Liver (tissue), 3 donors: ENCODE measurements at regions not wholly inside any gene's neighbourhood (a gene's known extent, or its start where the extent isn't known, plus 50 kb on each side); places are given as distances from the start of the nearest gene placed in this dataset.

ENCODE experiments used
- CTCF ChIP-seq: fragments of 150-350 bp; IDR thresholded peaks from 2 replicates; pipeline ENCODE4 v1.5.1; 2017; ENCODE audit warnings: improper control_type of control experiment, low read depth, low read length; ENCODE audit not compliant: missing input control
- FOXA1 ChIP-seq: IDR thresholded peaks from 2 replicates; pipeline ENCODE4 v1.6.1; 2016; ENCODE audit warnings: antibody characterized with exemption
- HNF4A ChIP-seq, 2 donors: conservative IDR thresholded peaks; 2 replicates each; pipeline ENCODE4 v1.6.1; 2016; ENCODE audit warnings: antibody characterized with exemption in 2 of 2, mild to moderate bottlenecking in 2 of 2
- JUND ChIP-seq, 2 donors: IDR thresholded peaks; 2 replicates each; pipeline ENCODE4 v1.6.1; 2016; ENCODE audit warnings: antibody characterized with exemption in 2 of 2
- RAD21 ChIP-seq, 2 donors: IDR thresholded peaks; 2 replicates each; pipeline ENCODE4 v1.6.1; 2016; ENCODE audit warnings: antibody characterized with exemption in 2 of 2, mild to moderate bottlenecking in 2 of 2
- REST ChIP-seq: IDR thresholded peaks from 2 replicates; pipeline ENCODE4 v1.6.1; 2016; ENCODE audit warnings: antibody characterized with exemption, mild to moderate bottlenecking
- RXRA ChIP-seq, 2 donors: IDR thresholded peaks; 2 replicates each; pipeline ENCODE4 v1.6.1; 2017 to 2018; ENCODE audit warnings: antibody characterized with exemption in 2 of 2, mild to moderate bottlenecking in 1 of 2
- SP1 ChIP-seq: IDR thresholded peaks from 2 replicates; pipeline ENCODE4 v1.6.1; 2018; ENCODE audit warnings: antibody characterized with exemption, mild to moderate bottlenecking
- TAF1 ChIP-seq: conservative IDR thresholded peaks from 2 replicates; pipeline ENCODE4 v1.6.1; 2016; ENCODE audit warnings: antibody characterized with exemption, mild to moderate bottlenecking
- YY1 ChIP-seq: IDR thresholded peaks from 2 replicates; pipeline ENCODE4 v1.6.1; 2016; ENCODE audit warnings: antibody characterized with exemption, mild to moderate bottlenecking
- ZBTB33 ChIP-seq: IDR thresholded peaks from 2 replicates; pipeline ENCODE4 v1.6.1; 2016; ENCODE audit warnings: antibody characterized with exemption
- TF ChIP-seq, protein P1 (sequence below): IDR thresholded peaks from 2 replicates; pipeline ENCODE4 v1.6.1; 2016; ENCODE audit warnings: antibody characterized with exemption
- donor health status: healthy.
- donor health status: healthy.

DNA sequence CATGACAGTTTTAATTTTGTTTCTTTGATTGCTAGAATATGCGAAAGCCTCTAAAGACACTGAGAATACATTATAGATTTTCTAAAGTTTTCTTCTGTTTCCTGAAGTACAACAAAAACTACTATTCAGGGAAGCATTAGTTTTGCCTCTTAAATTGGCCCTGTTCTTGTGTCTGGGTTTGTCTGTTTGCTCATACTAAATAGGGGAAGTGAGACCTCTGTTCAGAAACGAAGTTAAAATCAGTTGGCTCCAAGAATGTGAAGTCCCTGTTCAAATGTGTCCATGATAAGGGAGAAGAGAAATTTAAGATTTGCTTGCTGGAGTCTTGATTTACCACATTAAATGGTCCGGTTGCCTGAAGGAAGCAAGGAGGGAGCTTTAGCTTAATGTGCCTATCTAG is 327.3 kb upstream of the GBE1 start:
- TF ChIP-seq CTCF (no peak), JUND (IDR thresholded peaks at IDR 0.05) (no peak), YY1 (no peak), RXRA (IDR thresholded peaks at IDR 0.05) (no peak), RAD21 (IDR thresholded peaks at IDR 0.05) (no peak), FOXA1 (no peak), ZBTB33 (no peak), SP1 (no peak), REST (no peak), TAF1 (no peak), HNF4A (conservative IDR thresholded peaks at IDR 0.05) (no peak)
- TF ChIP-seq, protein P1, sequence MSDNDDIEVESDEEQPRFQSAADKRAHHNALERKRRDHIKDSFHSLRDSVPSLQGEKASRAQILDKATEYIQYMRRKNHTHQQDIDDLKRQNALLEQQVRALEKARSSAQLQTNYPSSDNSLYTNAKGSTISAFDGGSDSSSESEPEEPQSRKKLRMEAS = no peak
